H1 (cell line): ENCODE measurements at regions not wholly inside any gene's neighbourhood (a gene's known extent, or its start where the extent isn't known, plus 50 kb on each side); places are given as distances from the start of the nearest gene placed in this dataset.

ENCODE experiments used
- CTCF ChIA-PET: fragments of 300-600 bp; sonication (Branson Sonifier 250); formaldehyde crosslinking; loops from one replicate; lab custom pipeline; 2021; ENCODE audit not compliant: partially characterized antibody; lab: Charles Lee
- POLR2A ChIA-PET: fragments of 300-600 bp; sonication (Branson Sonifier 250); formaldehyde crosslinking; loops from one replicate; lab custom pipeline; 2021; ENCODE audit warnings: inconsistent platforms; ENCODE audit not compliant: partially characterized antibody; lab: Charles Lee
- DNase-seq, 2 experiments: peaks; one replicate each; pipeline versions ENCODE4 v3.0.0 to v3.0.0-alpha.2; 2010 to 2022; ENCODE audit warnings: low spot score in 2 of 2, low read depth in 1 of 2, mixed read lengths in 1 of 2
- FAIRE-seq: peaks from 2 replicates; lab custom pipeline; 2011; peaks lifted over from hg19 to GRCh38; lab: Jason Lieb, UNC
- H2AFZ ChIP-seq: 2 replicates; pipeline ENCODE4 v1.8.1; 2012; ENCODE audit warnings: low read length, inconsistent platforms
- H2AK5ac ChIP-seq: 2 replicates; pipeline ENCODE4 v1.6.1; 2013; ENCODE audit warnings: low read depth, low read length
- H2BK120ac ChIP-seq: replicated peaks from 2 replicates; pipeline ENCODE3; 2013; ENCODE audit warnings: low read depth, low read length, inconsistent platforms
- H2BK12ac ChIP-seq: 2 replicates; pipeline ENCODE4 v1.6.1; 2013; ENCODE audit warnings: low read depth, low read length
- H2BK15ac ChIP-seq: 2 replicates; pipeline ENCODE4 v1.6.1; 2013; ENCODE audit warnings: low read length
- H2BK20ac ChIP-seq: 2 replicates; pipeline ENCODE4 v1.6.1; 2013; ENCODE audit warnings: low read length
- H2BK5ac ChIP-seq: 2 replicates; pipeline ENCODE4 v1.6.1; 2013; ENCODE audit warnings: low read depth, low read length
- H3K14ac ChIP-seq: 2 replicates; pipeline ENCODE4 v1.6.1; 2013; ENCODE audit warnings: inconsistent platforms; ENCODE audit not compliant: insufficient read length
- H3K18ac ChIP-seq: 2 replicates; pipeline ENCODE4 v1.6.1; 2013; ENCODE audit warnings: low read length; ENCODE audit errors: extremely low read depth
- H3K23ac ChIP-seq: 2 replicates; pipeline ENCODE4 v1.6.1; 2013; ENCODE audit warnings: inconsistent platforms; ENCODE audit not compliant: insufficient read length
- H3K23me2 ChIP-seq: 2 replicates; pipeline ENCODE4 v1.6.1; 2013; ENCODE audit warnings: low read depth, low read length
- H3K27ac ChIP-seq: 2 replicates; pipeline ENCODE4 v1.6.1; 2011; ENCODE audit warnings: low read depth, low read length, inconsistent platforms
- H3K27me3 ChIP-seq, 4 experiments: replicated peaks in 1 of 4; 1 replicate in 1 of 4; 2 replicates in 3 of 4; pipeline versions ENCODE4 v1.6.1 to v1.8.1; 2011 to 2013; ENCODE audit warnings: low read length in 3 of 4, mild to moderate bottlenecking in 3 of 4, inconsistent platforms in 2 of 4, mixed read lengths in 2 of 4, moderate library complexity in 1 of 4; ENCODE audit not compliant: control insufficient read depth in 3 of 4, insufficient read depth in 3 of 4; ENCODE audit errors: extremely low read depth in 1 of 4
- H3K36me3 ChIP-seq, 4 experiments: 2 replicates each; pipeline versions ENCODE4 v1.6.1 to v1.8.1; 2011 to 2013; ENCODE audit warnings: mild to moderate bottlenecking in 4 of 4, low read length in 3 of 4, moderate library complexity in 2 of 4, control low read depth in 1 of 4, inconsistent platforms in 1 of 4; ENCODE audit not compliant: insufficient read depth in 4 of 4, control insufficient read depth in 2 of 4
- H3K4ac ChIP-seq: replicated peaks from 2 replicates; pipeline ENCODE3; 2013; ENCODE audit warnings: low read length, low read depth, mixed read lengths, inconsistent platforms; ENCODE audit not compliant: insufficient read length
- H3K4me1 ChIP-seq, 4 experiments: replicated peaks in 1 of 4; 1 replicate in 1 of 4; 2 replicates in 3 of 4; pipeline versions ENCODE4 v1.6.1 to v1.8.1; 2011 to 2013; ENCODE audit warnings: low read length in 3 of 4, inconsistent platforms in 2 of 4, mixed read lengths in 1 of 4; ENCODE audit not compliant: insufficient read depth in 4 of 4, control insufficient read depth in 3 of 4
- H3K4me2 ChIP-seq, 2 experiments: 2 replicates each; pipeline versions ENCODE4 v1.6.1 to v1.8.1; 2011 to 2013; ENCODE audit warnings: low read depth in 2 of 2, low read length in 2 of 2, control low read depth in 1 of 2, inconsistent platforms in 1 of 2, mild to moderate bottlenecking in 1 of 2; ENCODE audit not compliant: insufficient read depth in 1 of 2
- H3K4me3 ChIP-seq, 4 experiments: fragments of 200-600, 300-600 bp in 1 of 4; sonication (generic), shearing (Covaris generic), sonication (Bioruptor Twin) in 1 of 4; 2 replicates each; pipeline versions ENCODE4 v1.5.1 to v1.8.1; 2011 to 2016; ENCODE audit warnings: low read length in 4 of 4, low read depth in 3 of 4, control low read depth in 2 of 4, inconsistent platforms in 2 of 4, mild to moderate bottlenecking in 2 of 4, mixed read lengths in 1 of 4, moderate library complexity in 1 of 4; ENCODE audit not compliant: insufficient read depth in 2 of 4; ENCODE audit errors: extremely low read depth in 1 of 4
- H3K56ac ChIP-seq: replicated peaks from 2 replicates; pipeline ENCODE3; 2013; ENCODE audit warnings: low read depth, mild to moderate bottlenecking, mixed read lengths, low read length, inconsistent platforms; ENCODE audit not compliant: insufficient read length
- H3K79me1 ChIP-seq: 2 replicates; pipeline ENCODE4 v1.6.1; 2013; ENCODE audit warnings: low read depth, low read length, control low read depth
- H3K79me2 ChIP-seq, 2 experiments: 2 replicates each; pipeline versions ENCODE4 v1.6.1 to v1.8.1; 2012 to 2013; ENCODE audit warnings: low read length in 2 of 2, mild to moderate bottlenecking in 2 of 2, inconsistent platforms in 1 of 2; ENCODE audit not compliant: insufficient read depth in 2 of 2, control insufficient read depth in 1 of 2
- H3K9ac ChIP-seq, 4 experiments: replicated peaks in 1 of 4; 1 replicate in 1 of 4; 2 replicates in 3 of 4; pipeline versions ENCODE4 v1.6.1 to v1.8.1; 2011 to 2013; ENCODE audit warnings: low read depth in 3 of 4, low read length in 3 of 4, control low read depth in 2 of 4, mild to moderate bottlenecking in 2 of 4, moderate library complexity in 2 of 4, inconsistent platforms in 1 of 4; ENCODE audit errors: extremely low read depth in 1 of 4
- H3K9me3 ChIP-seq, 2 experiments: 2 replicates each; pipeline versions ENCODE4 v1.6.1 to v1.8.1; 2012 to 2013; ENCODE audit warnings: mild to moderate bottlenecking in 2 of 2, moderate library complexity in 2 of 2, control low read depth in 1 of 2, inconsistent platforms in 1 of 2, low read depth in 1 of 2, low read length in 1 of 2, mixed read lengths in 1 of 2; ENCODE audit not compliant: insufficient read depth in 2 of 2
- H4K20me1 ChIP-seq, 2 experiments: replicated peaks in 1 of 2; 2 replicates each; pipeline versions ENCODE3 to v1.8.1; 2011 to 2013; ENCODE audit warnings: inconsistent platforms in 2 of 2, low read length in 2 of 2, mild to moderate bottlenecking in 1 of 2; ENCODE audit not compliant: insufficient read depth in 2 of 2, control insufficient read depth in 1 of 2
- H4K5ac ChIP-seq: 2 replicates; pipeline ENCODE4 v1.6.1; 2013; ENCODE audit warnings: low read length, low read depth, mixed read lengths, inconsistent platforms; ENCODE audit not compliant: insufficient read length
- H4K8ac ChIP-seq: 2 replicates; pipeline ENCODE4 v1.8.0; 2013; ENCODE audit warnings: mild to moderate bottlenecking, moderate library complexity, low read length, inconsistent platforms; ENCODE audit not compliant: insufficient read depth; ENCODE audit errors: extremely low read depth
- H4K91ac ChIP-seq: replicated peaks from 2 replicates; pipeline ENCODE3; 2013; ENCODE audit warnings: low read length, mixed read lengths, inconsistent platforms; ENCODE audit not compliant: insufficient read length
- CHD1 ChIP-seq: IDR thresholded peaks from 2 replicates; pipeline ENCODE4 v1.6.1; 2012; ENCODE audit warnings: low read depth, low read length, improper control_type of control experiment
- CTCF ChIP-seq, 3 experiments: IDR thresholded peaks; 1 replicate in 2 of 3; 2 replicates in 1 of 3; pipeline versions ENCODE4 v1.5.1 to v1.6.1; 2011; ENCODE audit warnings: low read length in 3 of 3, mild to moderate bottlenecking in 3 of 3, inconsistent platforms in 2 of 3, low read depth in 1 of 3, moderate library complexity in 1 of 3; ENCODE audit not compliant: insufficient read depth in 1 of 3; ENCODE audit errors: control extremely low read depth in 1 of 3
- KDM1A ChIP-seq: fragments of 200-600, 300-600 bp; sonication (generic); IDR thresholded peaks from 2 replicates; pipeline ENCODE4 v1.7.1; 2016; ENCODE audit warnings: mild to moderate bottlenecking, low read length, borderline replicate concordance
- NANOG ChIP-seq: IDR thresholded peaks from 2 replicates; pipeline ENCODE4 v1.6.1; 2011; ENCODE audit warnings: low read length, low read depth, mild to moderate bottlenecking, inconsistent platforms; ENCODE audit not compliant: insufficient read depth, poor library complexity, severe bottlenecking
- SRF ChIP-seq: IDR thresholded peaks from 2 replicates; pipeline ENCODE4 v1.6.1; 2011; ENCODE audit warnings: mild to moderate bottlenecking, low read depth, low read length, moderate library complexity
- WGBS, 2 experiments: shearing (Covaris generic) in 1 of 2; methylation state at CpG; one replicate each; pipeline versions ENCODE4 v1.1.6 to v1.1.7; 2013 to 2015; ENCODE audit warnings: low lambda C conversion rate in 2 of 2, mixed read lengths in 2 of 2, inconsistent platforms in 1 of 2, low coverage in 1 of 2, missing lambda C conversion rate in 1 of 2; ENCODE audit not compliant: insufficient replicate concordance in 2 of 2, insufficient coverage in 1 of 2, insufficient read length in 1 of 2; ENCODE audit errors: extremely low coverage in 1 of 2, missing lambda C conversion rate in 1 of 2; 5-methylcytosine and 5-hydroxymethylcytosine counted together

DNA sequence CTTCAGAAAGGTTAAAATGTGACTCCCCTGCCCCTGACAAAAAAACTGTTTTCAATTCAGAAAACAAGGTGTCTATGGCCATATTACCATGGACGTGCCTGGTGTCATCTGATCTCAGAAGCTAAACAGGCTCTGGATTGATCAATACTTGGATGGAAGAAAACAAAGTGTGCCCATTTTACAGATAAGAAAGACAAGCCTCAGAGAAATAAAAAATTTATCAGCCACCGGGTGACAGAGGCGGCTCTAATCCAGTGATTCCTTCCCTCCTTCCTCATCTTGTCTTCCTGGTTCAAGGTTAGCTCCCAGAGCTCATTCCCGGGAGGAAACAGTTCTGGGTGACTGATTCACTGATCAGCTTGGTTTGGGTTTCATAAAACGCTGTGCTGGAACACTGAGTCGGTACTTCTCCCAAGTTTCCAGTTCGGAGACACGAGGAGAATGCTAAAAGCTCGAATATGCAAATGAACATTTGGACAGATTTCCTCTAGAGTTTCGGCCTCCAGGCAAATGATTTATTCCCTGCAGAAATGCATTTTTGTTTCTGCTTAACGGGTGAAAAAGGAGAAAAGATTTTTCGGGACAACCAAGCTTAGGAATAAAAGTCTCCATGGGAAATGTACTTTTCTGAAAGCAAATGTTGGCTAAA, 211.2 kb downstream of the UQCRFS1 start:
- Histone ChIP-seq H2BK120ac (no peak overlapping the region), H2BK12ac (no peak overlapping the region), H3K14ac (no peak overlapping the region), H4K5ac (no peak overlapping the region), H2AK5ac (no peak overlapping the region), H3K4me1 (peaks cover 0 to 11% (median 6%) of the 10 kb centered on the region in 4 experiments; a peak in 5 of 7 replicates), H3K9ac (no peak overlapping the region), H3K27me3 (0 out of 7 replicates have a peak, but pooled peaks cover 0 to 2% (median 0%) of the 10 kb centered on the region in 4 experiments), H4K20me1 (no peaks in the 10 kb centered on the region), H2BK20ac (no peak overlapping the region), H3K4me2 (no peak overlapping the region), H3K36me3 (no peaks in the 10 kb centered on the region), H3K79me1 (no peaks in the 10 kb centered on the region), H2BK5ac (no peak overlapping the region), H4K91ac (no peak overlapping the region), H3K9me3 (peaks cover 12 to 15% of the 10 kb centered on the region in 2 experiments), H2BK15ac (no peak overlapping the region), H3K23me2 (no peaks in the 10 kb centered on the region), H2AFZ (no peak overlapping the region), H3K4ac (no peak overlapping the region), H3K18ac (no peak overlapping the region), H3K79me2 (no peaks in the 10 kb centered on the region), H3K27ac (no peak overlapping the region), H3K23ac (no peak overlapping the region), H3K4me3 (no peak overlapping the region), H3K56ac (no peak overlapping the region), H4K8ac (no peak overlapping the region)
- CTCF ChIA-PET, result interaction anchor here (1.3 to 5.8 kb wide), 2 partner anchors 12 to 128 kb away, joined by 3 to 35 read pairs; no protein-coding TSS in a partner anchor
- no peak for FAIRE-seq
- POLR2A ChIA-PET, result interaction anchor here (1.3 kb wide), 1 partner anchor 13 kb away, joined by 5 read pairs; no protein-coding TSS in a partner anchor
- 91% methylated on average over 11 of the region's 12 CpGs; no CpG with 5 or more reads in 1 of the 2 experiments for WGBS, 2 experiments
- no peak for DNase-seq
- TF ChIP-seq NANOG (no peak), KDM1A (peak; percentile 72; the same call in 1 of the 2 replicates), CTCF (IDR thresholded peaks at IDR 0.05; ENCODE audit: control extremely low read depth in 1 of 3, insufficient read depth in 1 of 3, low read depth in 1 of 3, low read length in 3 of 3) (no peak), CHD1 (no peak), SRF (no peak)
